ENCODE measurements at regions not wholly inside any gene's neighbourhood (a gene's known extent, or its start where the extent isn't known, plus 50 kb on each side); places are given as distances from the start of the nearest gene placed in this dataset.

DNA sequence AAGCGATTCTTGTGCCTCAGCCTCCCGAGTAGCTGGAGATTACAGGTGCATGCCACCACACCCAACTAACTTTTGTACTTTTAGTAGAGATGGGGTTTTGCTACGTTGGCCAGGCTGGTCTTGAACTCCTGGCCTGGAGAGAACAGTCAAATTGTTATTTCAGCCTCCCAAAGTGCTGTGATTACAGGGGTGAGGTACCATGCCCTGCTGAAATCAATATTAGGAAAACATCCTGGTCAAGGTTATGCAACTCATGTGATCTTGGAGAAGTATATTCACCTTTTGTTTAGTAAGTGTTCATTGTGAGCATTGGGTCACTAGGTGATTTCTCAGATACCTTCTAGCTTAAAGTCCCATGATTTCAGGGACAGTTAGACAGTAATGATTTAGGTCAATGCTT is 167.8 kb downstream of the AASDH start:
- H3K4me1 ChIP-seq (ENCODE audit: control insufficient read depth in 1 of 2, insufficient read depth in 2 of 2, low read length in 2 of 2) = no peaks in the 10 kb centered on the region
- H3K27me3 ChIP-seq (ENCODE audit: control insufficient read depth in 2 of 2, insufficient read depth in 2 of 2, low read length in 2 of 2) = no peaks in the 10 kb centered on the region
- Mint-ChIP-seq H3K27me3 (ENCODE audit: low read depth in 3 of 3) (peaks cover 0 to 2% (median 0%) of the 10 kb centered on the region in 3 donors), H3K27ac (no peak overlapping the region), H3K36me3 (no peaks in the 10 kb centered on the region), H3K4me3 (no peak overlapping the region), H3K4me1 (no peaks in the 10 kb centered on the region), H3K9me3 (peaks cover 0 to 4% (median 0%) of the 10 kb centered on the region in 7 donors)
- H3K9ac ChIP-seq (ENCODE audit: insufficient read depth, low read length, poor library complexity, severe bottlenecking) = no peak overlapping the region
- no peaks in the 10 kb centered on the region for H4K20me1 ChIP-seq (ENCODE audit: insufficient read depth, low read length)
- no peak overlapping the region for H3K4me3 ChIP-seq (replicated peaks in 1 of 3; ENCODE audit: low read depth in 2 of 3, low read length in 3 of 3)
- TF ChIP-seq, protein P1, sequence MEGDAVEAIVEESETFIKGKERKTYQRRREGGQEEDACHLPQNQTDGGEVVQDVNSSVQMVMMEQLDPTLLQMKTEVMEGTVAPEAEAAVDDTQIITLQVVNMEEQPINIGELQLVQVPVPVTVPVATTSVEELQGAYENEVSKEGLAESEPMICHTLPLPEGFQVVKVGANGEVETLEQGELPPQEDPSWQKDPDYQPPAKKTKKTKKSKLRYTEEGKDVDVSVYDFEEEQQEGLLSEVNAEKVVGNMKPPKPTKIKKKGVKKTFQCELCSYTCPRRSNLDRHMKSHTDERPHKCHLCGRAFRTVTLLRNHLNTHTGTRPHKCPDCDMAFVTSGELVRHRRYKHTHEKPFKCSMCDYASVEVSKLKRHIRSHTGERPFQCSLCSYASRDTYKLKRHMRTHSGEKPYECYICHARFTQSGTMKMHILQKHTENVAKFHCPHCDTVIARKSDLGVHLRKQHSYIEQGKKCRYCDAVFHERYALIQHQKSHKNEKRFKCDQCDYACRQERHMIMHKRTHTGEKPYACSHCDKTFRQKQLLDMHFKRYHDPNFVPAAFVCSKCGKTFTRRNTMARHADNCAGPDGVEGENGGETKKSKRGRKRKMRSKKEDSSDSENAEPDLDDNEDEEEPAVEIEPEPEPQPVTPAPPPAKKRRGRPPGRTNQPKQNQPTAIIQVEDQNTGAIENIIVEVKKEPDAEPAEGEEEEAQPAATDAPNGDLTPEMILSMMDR (IDR thresholded peaks at IDR 0.05) = no peak
- DNase-seq = no peak
- intact Hi-C loops (cut with micrococcal nuclease) = no loop called here
- H3K9me3 ChIP-seq (replicated peaks in 1 of 2; ENCODE audit: control insufficient read depth in 1 of 2, insufficient read depth in 1 of 2, low read length in 2 of 2) = no peaks in the 10 kb centered on the region
- H3K79me2 ChIP-seq (ENCODE audit: insufficient read depth, low read length) = no peaks in the 10 kb centered on the region
- 100% methylated on average over 1 of the region's 3 CpGs for WGBS (ENCODE audit: insufficient coverage)
- no peaks in the 10 kb centered on the region for H3K36me3 ChIP-seq (replicated peaks in 1 of 2; ENCODE audit: control insufficient read depth in 1 of 2, insufficient read depth in 2 of 2, low read length in 2 of 2)
- H3K27ac ChIP-seq (ENCODE audit: low read depth in 1 of 2, low read length in 2 of 2) = no peak overlapping the region
- no peak overlapping the region for H2AFZ ChIP-seq (ENCODE audit: insufficient read depth, low read depth, low read length, poor library complexity, severe bottlenecking)
- H3K4me2 ChIP-seq (replicated peaks; ENCODE audit: extremely low read depth, low read length, poor library complexity, severe bottlenecking) = no peak overlapping the region

- H3K9ac ChIP-seq (ENCODE audit: insufficient read depth, low read length, poor library complexity, severe bottlenecking) = no peak overlapping the region
- no peaks in the 10 kb centered on the region for H3K4me1 ChIP-seq (ENCODE audit: control insufficient read depth in 1 of 2, insufficient read depth in 2 of 2, low read length in 2 of 2)
- TF ChIP-seq, protein P1 (IDR thresholded peaks at IDR 0.05) = no peak
- H3K36me3 Mint-ChIP-seq = no peaks in the 10 kb centered on the region
- intact Hi-C loops (cut with micrococcal nuclease) = no loop called here
- H3K4me2 ChIP-seq (replicated peaks; ENCODE audit: extremely low read depth, low read length, poor library complexity, severe bottlenecking) = no peak overlapping the region
- no peak overlapping the region for H3K27ac Mint-ChIP-seq
- no peaks in the 10 kb centered on the region for H3K27me3 ChIP-seq (ENCODE audit: control insufficient read depth in 2 of 2, insufficient read depth in 2 of 2, low read length in 2 of 2)
- no peaks in the 10 kb centered on the region for H3K4me1 Mint-ChIP-seq
- H3K79me2 ChIP-seq (ENCODE audit: insufficient read depth, low read length) = no peaks in the 10 kb centered on the region
- 60% methylated on average over 1 of the region's 2 CpGs for WGBS (ENCODE audit: insufficient coverage)
- no peaks in the 10 kb centered on the region for H3K9me3 ChIP-seq (replicated peaks in 1 of 2; ENCODE audit: control insufficient read depth in 1 of 2, insufficient read depth in 1 of 2, low read length in 2 of 2)
- peaks cover 0 to 4% (median 1%) of the 10 kb centered on the region in 7 donors for H3K9me3 Mint-ChIP-seq
- H3K27ac ChIP-seq (ENCODE audit: low read depth in 1 of 2, low read length in 2 of 2) = no peak overlapping the region
- no peaks in the 10 kb centered on the region for H3K36me3 ChIP-seq (replicated peaks in 1 of 2; ENCODE audit: control insufficient read depth in 1 of 2, insufficient read depth in 2 of 2, low read length in 2 of 2)
- H2AFZ ChIP-seq (ENCODE audit: insufficient read depth, low read depth, low read length, poor library complexity, severe bottlenecking) = no peak overlapping the region
- no peak overlapping the region for H3K4me3 Mint-ChIP-seq
- no peaks in the 10 kb centered on the region for H4K20me1 ChIP-seq (ENCODE audit: insufficient read depth, low read length)
- DNase-seq = no peak
- H3K4me3 ChIP-seq (replicated peaks in 1 of 3; ENCODE audit: low read depth in 2 of 3, low read length in 3 of 3) = no peak overlapping the region
- H3K27me3 Mint-ChIP-seq (ENCODE audit: low read depth in 3 of 3) = peaks cover 0 to 2% (median 0%) of the 10 kb centered on the region in 3 donors
Measured at GRCh38 chr4:56218230-56218895, 168.9 kb downstream of the AASDH start.
